22Rv1 (cell line): ENCODE measurements at regions not wholly inside any gene's neighbourhood (a gene's known extent, or its start where the extent isn't known, plus 50 kb on each side); places are given as distances from the start of the nearest gene placed in this dataset.

ENCODE experiments used
- H3K27ac ChIP-seq: fragments of 450-650 bp; 2 replicates; pipeline ENCODE4 v1.5.1; 2017
- CTCF ChIP-seq: fragments of 450-650 bp; IDR thresholded peaks from 2 replicates; pipeline ENCODE4 v1.5.1; 2017; ENCODE audit warnings: mild to moderate bottlenecking
- ZFX ChIP-seq: fragments of 450-650 bp; IDR thresholded peaks from 2 replicates; pipeline ENCODE4 v1.6.1; 2017; ENCODE audit warnings: antibody characterized with exemption, borderline replicate concordance

DNA sequence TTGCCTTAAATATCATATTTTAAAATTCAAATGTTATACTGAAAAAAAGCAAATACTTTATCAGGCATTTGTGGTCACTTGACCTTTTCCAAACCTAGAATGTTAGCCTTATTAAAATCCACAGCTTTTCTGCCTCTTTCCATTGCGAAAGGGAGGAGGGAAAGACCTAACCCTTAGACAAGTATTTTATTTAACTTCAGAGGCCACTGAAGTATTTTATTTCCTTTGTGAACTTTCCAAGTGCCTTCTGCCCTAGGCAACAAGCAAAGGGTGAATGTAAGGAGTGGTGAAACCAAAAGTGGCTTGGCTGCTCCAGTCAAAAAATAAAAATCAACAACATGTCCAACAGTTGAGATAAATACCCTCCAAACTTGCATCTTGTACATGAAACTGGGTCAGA lies 376.1 kb downstream of the EFNA5 start:
- no peak for TF ChIP-seq ZFX
- no peak for TF ChIP-seq CTCF
- no peak overlapping the region for H3K27ac ChIP-seq

DNA sequence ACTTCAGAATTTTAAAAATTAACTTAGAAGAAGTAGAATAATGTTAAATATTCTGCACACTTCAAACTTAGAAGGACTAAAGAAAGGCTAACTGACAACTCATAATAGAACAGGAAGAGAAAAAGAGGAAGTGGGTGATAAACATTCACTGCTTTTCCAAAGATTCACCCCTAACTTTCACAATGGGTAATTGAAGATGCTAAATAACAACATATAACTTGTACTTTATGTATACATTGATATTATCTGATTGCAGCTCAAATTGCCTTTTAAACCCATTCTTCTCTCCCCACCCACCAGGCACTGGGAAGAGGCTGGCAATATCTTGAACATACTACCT lies 376.6 kb downstream of the EFNA5 start:
- no peak overlapping the region for H3K27ac ChIP-seq
- TF ChIP-seq CTCF (no peak), ZFX (no peak)

- TF ChIP-seq ZFX, result no peak
- TF ChIP-seq CTCF, result no peak
- H3K27ac ChIP-seq, result no peak overlapping the region
Measured at GRCh38 chr5:107293541-107294210, 377.1 kb downstream of the EFNA5 start.

- no peak overlapping the region for H3K27ac ChIP-seq
- no peak for TF ChIP-seq ZFX
- TF ChIP-seq CTCF, result no peak
Measured at GRCh38 chr5:107291866-107292265, 378.9 kb downstream of the EFNA5 start.

- no peak overlapping the region for H3K27ac ChIP-seq
Measured at GRCh38 chr5:107290780-107291398, 379.8 kb downstream of the EFNA5 start.

DNA sequence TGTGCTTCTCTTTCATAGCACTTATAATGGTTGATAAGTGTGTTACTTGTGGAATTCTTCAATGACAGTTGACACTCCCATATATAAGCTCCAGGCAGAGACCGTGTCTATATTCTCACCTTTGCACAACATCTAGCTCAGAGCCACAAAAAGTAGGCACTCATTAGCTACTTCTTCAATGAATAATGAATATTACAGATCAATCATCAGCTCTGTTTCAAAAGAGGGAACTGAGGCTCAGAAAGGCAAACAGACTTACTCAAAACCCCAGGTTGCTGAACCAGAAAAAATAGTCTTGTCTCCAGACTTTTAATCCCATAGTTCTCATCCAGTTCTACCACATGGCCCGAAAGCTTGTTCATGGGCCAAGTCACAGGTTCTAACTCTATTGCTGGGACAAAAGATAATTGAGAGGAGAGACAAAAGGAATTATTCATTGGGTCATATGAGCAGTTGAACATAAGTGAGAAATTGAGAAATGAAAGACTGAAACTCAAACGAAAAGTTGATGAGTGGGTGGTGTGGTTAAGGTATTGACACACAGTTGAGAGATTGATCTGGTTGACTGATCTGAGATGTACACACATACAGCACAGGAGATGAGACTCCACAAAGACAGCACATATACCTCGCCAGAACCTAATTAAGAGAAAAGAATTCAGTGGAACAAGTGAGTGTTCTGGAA lies 381.6 kb downstream of the EFNA5 start:
- no peak overlapping the region for H3K27ac ChIP-seq
- TF ChIP-seq CTCF (no peak), ZFX (no peak)

More at GRCh38 chr5:107290780-107291398, 379.8 kb downstream of the EFNA5 start:
- TF ChIP-seq CTCF (no peak), ZFX (no peak)

DNA sequence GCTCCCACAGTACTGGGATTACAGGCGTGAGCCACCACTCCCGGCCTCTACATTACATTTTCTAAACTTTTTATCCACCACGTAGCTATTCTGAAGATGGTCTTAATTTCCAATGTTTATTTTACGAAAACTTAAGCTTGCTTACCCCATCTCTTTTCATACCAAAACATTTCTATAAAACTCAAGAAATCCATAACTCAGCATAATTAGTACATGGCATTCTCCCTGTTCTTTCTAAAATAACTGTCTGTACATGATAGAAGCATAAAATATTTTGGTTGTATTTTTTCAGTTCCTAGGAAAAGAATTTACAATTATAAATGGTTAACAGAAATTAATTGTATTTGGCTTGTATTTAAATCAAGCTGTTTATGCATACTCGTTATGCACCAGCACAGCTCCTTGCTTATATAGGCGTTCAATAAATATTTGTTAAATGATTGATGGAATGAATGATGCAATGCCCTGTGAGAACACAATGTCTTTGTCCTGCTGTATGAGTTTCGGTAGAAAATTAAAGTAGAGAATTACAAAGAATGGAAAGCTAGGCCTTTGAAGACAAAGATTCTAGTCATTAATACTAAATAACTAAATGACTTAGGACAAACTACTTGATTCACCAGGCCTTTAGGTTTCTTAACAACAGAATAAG lies 384.2 kb downstream of the EFNA5 start:
- TF ChIP-seq ZFX (no peak), CTCF (no peak)
- no peak overlapping the region for H3K27ac ChIP-seq
